D341Med (cell line): ENCODE measurements at regions not wholly inside any gene's neighbourhood (a gene's known extent, or its start where the extent isn't known, plus 50 kb on each side); places are given as distances from the start of the nearest gene placed in this dataset.

Experiments
- DNase-seq: peaks from one replicate; pipeline ENCODE4 v3.0.0; 2012; ENCODE audit warnings: low spot score

GRCh38 chr22:47859881-47860525, 1097.6 kb downstream of the TBC1D22A start:
- DNase-seq: no peak

GRCh38 chr22:47858773-47859306, 1096.4 kb downstream of the TBC1D22A start:
- no peak for DNase-seq

- DNase-seq: no peak
These were observed 1092.2 kb downstream of the TBC1D22A start for GRCh38 chr22:47854680-47855079.

DNA sequence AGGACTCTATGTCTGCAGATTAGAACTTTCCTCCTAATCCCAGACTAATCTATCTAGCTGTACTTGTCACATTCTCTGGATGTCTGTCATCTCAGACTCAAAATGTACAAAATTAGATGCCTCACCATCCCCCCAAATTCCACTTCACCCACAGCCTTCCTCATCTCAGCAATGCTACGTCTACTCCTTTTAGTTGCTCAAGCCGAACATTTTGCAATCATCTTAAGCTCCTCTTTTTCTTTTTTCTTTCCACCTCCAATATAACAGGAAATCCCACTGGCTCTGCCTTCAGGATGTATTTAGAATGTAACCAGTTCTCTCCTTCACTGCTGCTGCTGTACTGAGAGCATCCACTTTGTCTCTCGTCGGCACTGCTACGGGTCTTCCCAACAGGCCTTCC, 1091.8 kb downstream of the TBC1D22A start:
- DNase-seq: no peak

- no peak for DNase-seq
These were observed 1091.3 kb downstream of the TBC1D22A start for GRCh38 chr22:47853750-47854149.

GRCh38 chr22:47851586-47851985, 1089.1 kb downstream of the TBC1D22A start:
- no peak for DNase-seq

DNA sequence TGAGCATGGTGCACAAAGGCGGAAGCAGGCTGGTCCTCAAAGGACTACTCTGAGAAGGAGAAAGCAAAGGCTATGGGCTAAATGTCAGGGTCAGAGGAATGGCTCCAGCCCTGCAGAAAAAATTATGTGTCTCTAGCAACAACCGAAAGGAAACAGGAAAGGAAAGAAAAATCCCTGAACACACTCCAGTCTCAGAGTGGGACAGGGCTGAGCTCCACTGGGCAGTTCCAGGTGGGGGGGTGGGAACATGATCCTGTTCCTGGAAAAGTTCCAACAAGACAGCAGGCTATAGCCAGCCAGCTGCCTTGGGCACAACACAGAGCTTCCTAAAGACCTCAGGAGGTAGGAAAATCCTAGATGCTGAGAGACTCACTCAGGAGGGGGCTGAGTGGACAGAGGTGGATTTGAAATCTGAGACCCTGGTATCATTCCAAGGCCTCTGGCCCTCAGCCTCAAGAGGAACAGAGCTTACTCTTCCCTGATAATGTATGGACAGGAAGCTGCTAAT, 1088.2 kb downstream of the TBC1D22A start:
- no peak for DNase-seq

DNA sequence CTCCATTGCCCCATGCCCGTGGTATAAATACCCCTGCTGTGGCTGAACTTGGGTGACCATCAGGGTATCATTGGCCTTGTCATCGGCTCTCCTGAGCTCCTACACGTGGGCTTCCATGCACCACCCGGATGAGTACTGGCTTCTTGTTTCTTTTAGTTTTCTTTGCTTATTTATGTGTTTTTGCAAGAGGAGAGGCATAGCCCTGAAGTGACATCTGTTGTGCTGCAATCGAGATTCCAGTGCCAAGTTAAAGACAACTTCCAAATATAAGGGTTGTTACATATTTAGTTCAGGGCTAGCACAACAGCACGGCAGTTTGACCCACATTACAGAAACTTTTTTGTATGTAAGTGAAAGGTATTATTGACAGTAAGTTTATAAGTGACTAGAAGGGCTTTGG, 1087.1 kb downstream of the TBC1D22A start:
- no peak for DNase-seq

DNA sequence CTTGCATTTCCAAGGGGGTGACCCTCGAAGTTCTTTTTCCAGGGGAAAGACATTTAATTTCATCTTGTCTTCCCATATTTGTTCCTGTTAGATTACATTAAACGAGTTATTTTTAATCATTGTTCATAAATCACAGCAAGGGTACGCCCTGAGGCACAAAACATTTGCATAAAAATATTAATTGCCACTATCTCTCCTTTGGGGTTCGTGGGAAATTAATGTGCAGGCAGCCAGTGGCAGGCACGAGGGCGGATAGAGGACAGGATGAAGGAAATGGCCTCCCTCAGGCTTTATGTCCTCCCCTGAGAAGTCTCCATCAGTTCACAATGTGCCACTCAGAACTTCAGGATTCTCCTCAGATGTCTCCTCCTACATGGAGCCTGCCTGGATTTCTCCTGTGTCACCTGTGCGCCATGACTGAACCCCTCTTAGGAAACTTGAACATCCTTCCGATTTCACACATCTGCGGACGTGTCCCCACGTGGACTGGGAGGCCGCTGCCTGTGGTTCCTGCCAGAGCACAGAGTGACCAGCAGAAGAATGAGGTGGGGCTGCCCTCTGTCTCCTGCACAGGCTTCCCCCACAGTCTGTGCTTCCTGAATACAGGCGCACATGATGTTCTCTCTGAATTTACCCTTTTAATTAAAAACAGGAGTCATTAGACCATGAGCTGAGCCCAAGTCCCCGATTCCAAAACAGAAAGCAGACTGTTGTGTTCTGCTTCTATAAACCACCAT, 1085.9 kb downstream of the TBC1D22A start:
- DNase-seq: no peak

DNA sequence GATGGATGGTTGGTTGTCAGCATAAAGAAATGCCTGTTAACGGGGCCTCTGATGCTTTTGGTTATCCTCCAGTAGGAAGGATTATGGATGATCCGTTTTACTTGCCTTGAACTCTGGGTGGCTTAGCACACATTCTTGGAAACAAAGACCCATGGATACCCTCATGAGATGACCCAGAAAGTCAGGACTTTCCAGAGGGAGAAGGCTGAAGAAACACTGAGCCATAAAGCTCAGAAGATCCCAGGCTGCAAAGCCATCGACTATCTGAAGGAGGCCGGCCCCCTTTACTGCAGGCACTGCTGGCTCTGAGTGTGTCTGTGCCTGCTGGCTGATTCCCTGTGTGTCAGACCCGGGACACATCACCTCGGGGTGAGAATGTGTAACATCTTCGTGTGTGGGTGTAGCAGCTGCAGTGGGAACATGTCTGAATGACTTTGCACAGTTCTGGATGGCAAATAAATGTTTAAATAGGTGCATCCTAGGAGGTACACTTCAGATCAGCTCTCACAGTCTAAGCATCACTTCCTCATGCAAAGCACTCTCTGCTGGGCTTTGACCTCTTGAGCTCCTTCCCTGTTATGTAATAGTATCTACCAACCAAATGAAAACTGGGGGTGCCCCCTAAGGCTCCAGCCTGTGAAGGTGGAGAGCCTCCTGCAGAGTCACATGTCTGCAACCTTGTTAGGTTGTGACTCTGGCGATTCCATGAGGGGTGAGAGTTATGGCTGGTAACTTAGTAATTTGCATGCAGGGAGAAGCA, 1084.9 kb downstream of the TBC1D22A start:
- DNase-seq: no peak

DNA sequence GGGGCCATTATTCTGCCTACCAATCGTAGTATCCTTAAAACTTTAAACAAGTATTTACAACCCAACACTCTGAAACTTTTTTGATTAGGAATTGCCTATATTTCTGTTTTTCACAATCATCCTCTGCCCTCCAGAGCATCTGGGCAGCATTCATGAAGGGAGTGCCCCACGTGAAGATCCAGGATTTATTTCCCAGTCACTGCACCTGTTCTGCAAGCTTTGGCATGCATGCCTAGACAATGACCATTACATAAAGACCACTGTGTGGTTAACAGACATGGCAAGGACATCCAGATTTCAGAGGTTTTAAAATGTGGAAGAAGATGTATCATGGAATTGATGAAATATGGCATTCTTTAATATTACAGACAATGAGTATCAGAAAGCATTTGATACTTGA, 1083.8 kb downstream of the TBC1D22A start:
- DNase-seq: no peak

GRCh38 chr22:47842119-47842518, 1079.7 kb downstream of the TBC1D22A start:
- no peak for DNase-seq

GRCh38 chr22:47841156-47841555, 1078.7 kb downstream of the TBC1D22A start:
- no peak for DNase-seq

- DNase-seq: no peak
These were observed 1077.3 kb downstream of the TBC1D22A start for GRCh38 chr22:47839595-47840227.

DNA sequence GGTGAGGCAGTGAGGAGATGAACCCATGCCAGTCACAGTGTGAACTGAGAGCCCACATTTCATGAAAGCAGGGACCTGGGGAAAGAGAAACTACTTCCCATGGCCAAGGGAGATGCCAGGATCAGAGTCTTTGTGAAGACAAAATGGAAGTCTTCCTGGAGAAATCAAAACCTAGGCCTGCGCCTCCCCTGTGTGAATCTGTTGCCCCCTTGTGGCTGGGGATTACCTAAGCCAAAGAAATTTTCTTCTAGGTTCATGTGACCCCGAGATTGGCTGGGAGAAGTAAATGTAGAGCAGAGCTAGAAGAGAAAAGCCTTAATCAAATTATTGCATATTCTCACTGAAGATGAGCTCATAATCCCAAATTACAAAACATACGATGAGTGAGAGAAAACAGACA, 1075.3 kb downstream of the TBC1D22A start:
- no peak for DNase-seq

GRCh38 chr22:47836957-47837356, 1074.5 kb downstream of the TBC1D22A start:
- DNase-seq: no peak

DNA sequence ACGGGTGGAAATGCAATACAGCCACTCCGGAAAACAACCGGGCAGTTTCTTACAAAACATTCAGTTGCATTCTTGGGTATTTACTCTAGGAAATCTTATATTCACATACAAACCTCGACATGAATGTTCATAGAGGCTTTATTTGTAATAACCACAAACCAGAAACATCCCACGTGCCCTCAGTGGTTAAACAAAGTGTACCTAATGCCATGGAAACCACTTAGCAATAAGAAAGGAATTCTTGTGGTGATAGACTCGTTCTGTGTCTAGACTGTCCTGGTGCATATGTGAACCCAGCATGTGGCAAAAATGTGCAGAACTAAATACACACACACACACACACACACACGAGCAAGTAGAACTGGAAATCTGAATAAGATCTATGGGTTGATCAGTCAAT, 1073.3 kb downstream of the TBC1D22A start:
- DNase-seq: no peak

GRCh38 chr22:47826016-47826415, 1063.6 kb downstream of the TBC1D22A start:
- no peak for DNase-seq

DNA sequence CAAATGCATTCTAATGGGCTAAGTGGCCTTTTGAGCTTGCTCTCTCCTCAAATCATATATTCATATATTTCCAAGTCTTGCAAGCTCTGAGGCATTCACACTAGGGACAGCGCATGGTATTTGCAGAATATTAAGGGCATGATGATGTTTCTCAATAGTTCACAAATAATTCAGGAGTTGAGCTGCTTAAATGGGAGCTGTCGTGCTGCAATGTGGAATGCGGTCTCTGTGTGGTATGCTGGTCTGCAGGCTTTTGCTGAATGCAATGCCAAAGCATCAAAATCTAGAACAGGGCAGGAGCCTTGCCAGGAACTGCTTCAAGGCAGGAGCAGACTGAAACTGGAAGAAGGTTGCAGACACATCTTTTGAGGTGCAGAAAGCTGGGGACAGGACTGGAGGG, 1060.0 kb downstream of the TBC1D22A start:
- no peak for DNase-seq

DNA sequence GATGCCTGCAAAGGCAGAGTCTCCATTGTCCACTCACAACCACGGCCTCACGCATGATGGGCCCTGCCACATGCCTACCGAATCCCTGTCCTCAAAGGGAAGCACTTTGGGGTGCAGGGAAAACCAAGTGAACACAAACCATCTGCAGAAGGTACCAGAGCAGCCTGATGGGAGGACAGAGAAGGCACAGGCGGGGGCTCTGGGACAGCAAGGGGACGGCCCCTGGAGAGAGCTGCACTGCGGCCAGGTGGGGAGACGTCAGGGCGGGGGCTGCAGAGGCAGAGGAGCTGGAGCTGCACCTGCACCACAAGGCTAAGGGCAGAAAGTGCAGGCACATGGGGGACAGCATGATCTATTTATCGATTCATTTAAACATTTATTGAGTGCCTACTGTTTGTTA, 1056.0 kb downstream of the TBC1D22A start:
- DNase-seq: no peak

DNA sequence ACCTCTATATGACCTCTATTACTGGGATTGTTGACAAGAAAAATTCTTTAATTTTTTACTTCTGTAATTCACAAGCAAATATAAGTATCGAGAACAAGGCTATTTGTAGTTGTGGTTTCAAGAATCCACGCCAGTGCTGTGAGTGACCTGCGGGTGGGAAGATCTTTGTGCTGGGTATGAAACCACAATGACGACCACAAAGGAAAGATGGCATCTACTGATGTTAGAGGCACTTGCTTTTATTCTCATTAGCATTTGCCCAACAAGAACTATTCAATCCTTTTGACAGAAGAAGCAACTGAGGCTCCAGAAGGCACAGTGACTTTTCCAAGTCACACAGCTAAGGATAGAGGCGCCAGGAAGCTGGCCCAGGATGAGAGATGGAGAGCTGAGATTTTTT, 1054.9 kb downstream of the TBC1D22A start:
- DNase-seq: no peak

DNA sequence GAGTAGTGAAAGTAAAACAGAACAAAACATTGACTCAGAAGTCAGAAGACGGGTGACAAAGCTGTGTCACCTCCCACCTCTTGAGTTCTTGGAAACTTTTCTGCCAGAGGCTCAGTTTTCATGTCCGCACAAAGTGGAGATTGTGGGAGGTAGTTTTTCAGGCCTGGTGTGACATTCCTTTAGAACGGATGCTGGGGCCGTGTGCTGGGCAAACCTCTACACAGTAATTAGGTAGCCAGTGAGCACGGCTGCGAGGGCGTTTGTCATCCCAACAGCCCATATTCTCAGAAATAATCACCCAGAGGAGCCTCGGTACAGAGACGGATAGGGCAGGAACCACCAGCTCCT, 1054.4 kb downstream of the TBC1D22A start:
- DNase-seq: no peak
